ENCODE measurements at regions not wholly inside any gene's neighbourhood (a gene's known extent, or its start where the extent isn't known, plus 50 kb on each side); places are given as distances from the start of the nearest gene placed in this dataset.
"Not testable (repeated sequence)": the region's sequence is repeated elsewhere in the genome, so short reads cannot be mapped to it uniquely, and the experiment has no call there.

DNA sequence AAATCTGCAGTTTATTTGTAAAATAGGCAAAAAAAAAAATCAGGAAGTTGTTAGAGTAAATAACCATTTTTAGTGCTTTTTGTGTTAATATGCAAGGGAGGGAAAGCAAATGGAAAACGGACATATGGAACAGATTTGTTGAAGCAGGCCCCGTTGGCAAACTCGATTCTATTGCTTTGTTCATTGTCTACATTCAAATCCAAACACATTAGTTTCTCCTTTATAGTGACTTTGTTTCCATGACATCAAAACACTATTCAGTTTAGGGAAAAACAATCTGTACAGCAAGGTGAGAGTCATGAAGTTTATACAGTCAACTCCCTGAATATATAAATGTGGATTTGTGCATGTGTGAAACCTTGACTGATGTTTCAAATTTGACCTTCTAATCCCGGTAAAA lies 142.2 kb downstream of the FAM47A start:
- no peaks in the 10 kb centered on the region for H3K4me1 Mint-ChIP-seq (ENCODE audit: low read depth)
- peaks cover 0 to 4% of the 10 kb centered on the region in 2 donors for H3K36me3 Mint-ChIP-seq (ENCODE audit: insufficient read depth in 2 of 2)
- H3K9me3 Mint-ChIP-seq = peaks cover 2 to 3% of the 10 kb centered on the region in 2 donors
- H3K27ac Mint-ChIP-seq = no peak overlapping the region
- H3K27me3 Mint-ChIP-seq (ENCODE audit: low read depth) = no peaks in the 10 kb centered on the region
- no peak for DNase-seq
- ATAC-seq (replicated peaks in 1 of 2) = no peak
- no peak overlapping the region for H3K4me3 Mint-ChIP-seq

DNA sequence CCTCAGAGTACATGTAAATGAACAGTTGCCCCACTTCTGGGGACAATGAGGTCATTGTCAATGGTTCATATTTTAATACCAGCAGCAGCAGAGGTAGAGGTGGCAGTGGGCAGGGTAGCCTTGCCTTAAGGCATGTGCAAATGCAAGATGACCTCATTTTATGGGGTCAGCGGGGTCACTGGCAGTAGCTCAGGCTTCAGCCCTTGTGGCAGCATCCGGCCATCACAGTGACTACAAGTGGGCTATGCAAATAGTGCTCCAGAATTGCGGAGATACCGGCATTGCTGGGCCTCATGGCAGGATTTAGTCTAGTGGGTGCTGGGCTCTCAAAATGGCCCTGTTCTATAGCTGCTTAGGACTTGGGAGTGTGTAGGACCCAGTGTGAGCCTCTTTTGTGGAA lies 144.7 kb downstream of the FAM47A start:
- H3K9me3 Mint-ChIP-seq = peaks cover 2 to 3% of the 10 kb centered on the region in 2 donors
- H3K4me1 Mint-ChIP-seq (ENCODE audit: low read depth) = no peaks in the 10 kb centered on the region
- no peaks in the 10 kb centered on the region for H3K27me3 Mint-ChIP-seq (ENCODE audit: low read depth)
- DNase-seq (no peak), ATAC-seq (replicated peaks in 1 of 2) (no peak)
- peaks cover 0 to 3% of the 10 kb centered on the region in 2 donors for H3K36me3 Mint-ChIP-seq (ENCODE audit: insufficient read depth in 2 of 2)
- H3K27ac Mint-ChIP-seq = no peak overlapping the region
- H3K4me3 Mint-ChIP-seq = no peak overlapping the region

DNA sequence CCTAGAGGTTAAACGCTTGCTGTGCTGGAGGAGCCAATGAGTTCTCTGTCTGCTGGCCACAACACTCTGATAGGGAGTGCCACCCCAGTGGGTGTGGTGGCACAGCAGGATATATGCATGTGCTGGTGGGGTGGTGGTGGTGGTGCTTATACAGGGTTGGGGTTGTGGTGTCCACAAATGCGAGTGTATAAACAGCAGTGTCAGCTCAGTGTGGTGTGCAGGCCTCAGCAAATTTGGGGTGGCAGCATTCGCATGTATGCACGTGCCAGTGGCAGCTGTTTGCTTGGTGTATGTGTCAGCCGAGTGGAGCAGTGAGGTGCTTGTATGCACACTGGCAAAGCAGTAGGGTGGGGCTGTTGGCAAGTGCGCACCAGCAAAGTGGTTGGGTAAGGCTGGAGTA lies 157.4 kb downstream of the FAM47A start:
- no peaks in the 10 kb centered on the region for H3K4me1 Mint-ChIP-seq (ENCODE audit: low read depth)
- H3K9me3 Mint-ChIP-seq = peaks cover 2 to 6% of the 10 kb centered on the region in 2 donors
- ATAC-seq (replicated peaks in 1 of 2) (no peak), DNase-seq (no peak)
- no peak overlapping the region for H3K4me3 Mint-ChIP-seq
- no peak overlapping the region for H3K27ac Mint-ChIP-seq
- H3K27me3 Mint-ChIP-seq (ENCODE audit: low read depth) = no peaks in the 10 kb centered on the region
- H3K36me3 Mint-ChIP-seq (ENCODE audit: insufficient read depth in 2 of 2) = peaks cover 0 to 2% of the 10 kb centered on the region in 2 donors

DNA sequence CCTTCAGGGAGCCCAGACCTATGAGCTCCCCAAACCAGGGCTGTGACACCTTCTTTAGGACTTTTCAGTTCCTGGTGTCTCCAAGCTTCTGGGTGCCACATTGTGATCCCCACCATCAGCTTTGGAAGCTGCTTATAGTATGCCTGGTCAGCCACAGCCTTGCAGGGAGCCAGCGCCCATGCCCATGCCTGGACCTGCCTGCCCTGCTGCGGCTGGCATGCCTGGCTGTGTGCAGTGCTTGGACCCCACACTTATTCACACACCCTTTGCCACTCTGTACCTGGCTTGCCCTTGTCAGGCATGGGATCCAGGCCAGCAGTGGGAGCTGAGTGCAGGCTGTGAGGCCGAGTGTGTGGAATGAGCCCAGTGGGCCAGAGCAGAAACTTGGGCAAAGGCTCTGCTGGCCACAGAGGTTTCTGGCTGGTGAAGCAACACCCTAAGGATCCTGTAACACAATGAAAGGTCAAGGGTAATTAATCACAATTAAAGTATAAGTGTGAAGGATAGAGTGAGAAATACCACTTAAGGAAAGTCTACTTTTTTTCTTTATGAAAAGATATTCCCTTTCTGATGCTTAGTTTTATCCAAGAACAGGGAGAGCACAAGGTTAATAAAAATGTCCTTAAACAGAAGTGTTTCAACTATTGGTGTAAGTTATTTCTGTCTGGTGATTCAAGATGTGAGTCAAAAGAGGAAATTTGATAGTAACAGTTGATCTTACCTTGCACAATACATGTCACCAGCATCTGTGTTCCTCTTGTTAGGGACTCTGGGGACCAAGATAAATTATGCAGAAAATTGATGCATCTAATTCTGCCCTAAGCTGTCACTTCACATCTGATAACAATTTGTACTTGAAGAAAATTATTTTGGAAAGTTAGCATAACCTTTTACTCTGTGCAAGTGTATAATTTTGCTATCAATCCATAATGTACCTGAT lies 161.8 kb downstream of the FAM47A start:
- Mint-ChIP-seq H3K9me3 (peaks cover 0 to 2% of the 10 kb centered on the region in 2 donors), H3K27ac (no peak overlapping the region), H3K4me1 (ENCODE audit: low read depth) (no peaks in the 10 kb centered on the region), H3K27me3 (ENCODE audit: low read depth) (no peaks in the 10 kb centered on the region), H3K36me3 (ENCODE audit: insufficient read depth in 2 of 2) (no peaks in the 10 kb centered on the region), H3K4me3 (no peak overlapping the region)
- DNase-seq (no peak), ATAC-seq (replicated peaks in 1 of 2) (no peak)

DNA sequence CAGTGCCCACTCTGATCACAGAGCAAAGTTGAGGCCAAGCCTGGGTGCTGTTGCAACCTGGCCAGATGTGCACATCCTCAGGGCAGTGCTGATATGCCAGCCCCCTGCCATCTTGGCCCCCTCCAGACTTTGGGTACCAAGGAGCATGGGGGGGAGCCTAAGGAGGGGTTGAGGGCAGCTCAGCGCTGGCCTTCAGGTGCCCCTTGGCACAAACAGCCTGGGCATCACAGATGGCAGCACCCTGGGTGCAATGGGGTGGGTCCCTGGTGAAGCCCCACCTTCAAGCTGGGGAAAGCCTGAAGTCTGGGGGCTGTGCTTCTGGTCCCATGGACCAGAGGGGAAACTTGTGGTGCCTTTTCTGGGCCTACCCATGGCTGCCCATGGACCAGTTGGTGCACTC lies 163.0 kb downstream of the FAM47A start:
- ATAC-seq (replicated peaks in 1 of 2) (no peak), DNase-seq (no peak)
- Mint-ChIP-seq H3K27ac (no peak overlapping the region), H3K9me3 (peaks cover 0 to 5% of the 10 kb centered on the region in 2 donors), H3K4me3 (no peak overlapping the region), H3K36me3 (ENCODE audit: insufficient read depth in 2 of 2) (no peaks in the 10 kb centered on the region), H3K4me1 (ENCODE audit: low read depth) (no peaks in the 10 kb centered on the region), H3K27me3 (ENCODE audit: low read depth) (no peaks in the 10 kb centered on the region)

DNA sequence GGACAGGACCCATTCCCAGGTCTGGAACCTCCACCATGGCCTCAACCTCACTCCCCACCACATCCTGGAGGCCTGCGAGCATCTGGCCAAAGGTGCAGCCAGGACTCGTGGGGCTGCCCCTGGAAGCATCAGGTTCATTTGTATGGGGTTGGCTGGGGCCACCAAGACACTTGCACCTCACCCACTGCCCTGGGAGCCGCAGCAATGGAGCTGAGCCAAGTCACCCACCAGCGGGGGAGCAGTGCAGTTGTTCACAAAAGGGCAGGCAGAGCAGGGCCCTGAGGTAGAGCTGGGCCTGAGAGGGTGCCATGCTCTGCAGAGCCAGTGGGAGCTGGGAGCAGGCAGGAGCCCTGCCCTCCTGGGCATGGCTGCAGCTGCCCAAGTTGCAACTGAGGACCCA lies 163.5 kb downstream of the FAM47A start:
- DNase-seq (no peak), ATAC-seq (replicated peaks in 1 of 2) (no peak)
- Mint-ChIP-seq H3K27ac (no peak overlapping the region), H3K9me3 (peaks cover 0 to 5% of the 10 kb centered on the region in 2 donors), H3K36me3 (ENCODE audit: insufficient read depth in 2 of 2) (no peaks in the 10 kb centered on the region), H3K27me3 (ENCODE audit: low read depth) (no peaks in the 10 kb centered on the region), H3K4me3 (no peak overlapping the region), H3K4me1 (ENCODE audit: low read depth) (no peaks in the 10 kb centered on the region)

DNA sequence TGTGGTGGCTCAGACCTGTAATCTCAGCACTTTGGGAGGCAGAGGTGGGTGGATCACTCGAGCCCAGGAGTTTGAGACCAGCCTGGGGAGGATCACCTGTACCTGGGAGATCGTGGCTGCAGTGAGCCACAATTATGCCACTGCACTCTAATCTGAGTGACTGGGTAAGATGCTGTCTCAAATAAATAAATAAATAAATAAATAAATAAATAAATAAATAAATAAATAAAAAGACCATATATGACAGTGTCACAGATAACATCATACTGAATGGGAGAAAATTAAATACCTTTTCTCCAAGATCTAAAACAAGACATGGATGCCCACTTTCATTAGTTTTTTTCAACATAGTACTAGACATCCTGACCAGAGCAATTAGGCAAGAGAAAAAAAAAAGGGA lies 182.8 kb downstream of the FAM47A start:
- H3K9me3 Mint-ChIP-seq = peaks cover 5% of the 10 kb centered on the region in 2 donors

DNA sequence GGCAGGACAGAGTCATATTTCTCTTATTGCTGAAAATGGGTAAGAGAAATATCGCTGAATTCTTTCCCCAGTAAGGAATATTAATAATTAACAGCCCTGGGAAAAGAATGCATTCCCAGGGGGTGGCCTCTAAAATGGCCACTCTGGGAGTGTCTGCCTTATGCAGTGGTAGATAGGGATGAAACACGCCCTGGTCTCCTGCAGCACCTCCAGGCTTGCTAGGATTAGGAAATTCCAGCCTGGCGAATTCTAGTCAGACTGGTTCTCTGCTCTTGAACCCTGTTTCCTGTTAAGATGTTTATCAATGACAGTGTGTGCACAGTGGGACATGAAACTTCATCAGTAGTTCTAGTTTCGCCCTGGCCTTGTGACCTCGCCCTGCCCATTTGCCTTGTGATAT lies 205.9 kb downstream of the FAM47A start:
- peaks cover 6 to 13% of the 10 kb centered on the region in 2 donors for H3K9me3 Mint-ChIP-seq
- not testable (repeated sequence) for ATAC-seq (replicated peaks in 1 of 2); H3K36me3 Mint-ChIP-seq (ENCODE audit: insufficient read depth in 2 of 2); H3K27ac Mint-ChIP-seq; H3K4me1 Mint-ChIP-seq (ENCODE audit: low read depth); H3K27me3 Mint-ChIP-seq (ENCODE audit: low read depth); H3K4me3 Mint-ChIP-seq; DNase-seq

More for the DNA sequence above, 182.8 kb downstream of the FAM47A start:
- no peaks in the 10 kb centered on the region for H3K27me3 Mint-ChIP-seq (ENCODE audit: low read depth)
- H3K4me1 Mint-ChIP-seq (ENCODE audit: low read depth) = no peaks in the 10 kb centered on the region
- ATAC-seq (replicated peaks in 1 of 2) (no peak), DNase-seq (no peak)
- no peaks in the 10 kb centered on the region for H3K36me3 Mint-ChIP-seq (ENCODE audit: insufficient read depth in 2 of 2)
- no peak overlapping the region for H3K27ac Mint-ChIP-seq
- H3K4me3 Mint-ChIP-seq = no peak overlapping the region

DNA sequence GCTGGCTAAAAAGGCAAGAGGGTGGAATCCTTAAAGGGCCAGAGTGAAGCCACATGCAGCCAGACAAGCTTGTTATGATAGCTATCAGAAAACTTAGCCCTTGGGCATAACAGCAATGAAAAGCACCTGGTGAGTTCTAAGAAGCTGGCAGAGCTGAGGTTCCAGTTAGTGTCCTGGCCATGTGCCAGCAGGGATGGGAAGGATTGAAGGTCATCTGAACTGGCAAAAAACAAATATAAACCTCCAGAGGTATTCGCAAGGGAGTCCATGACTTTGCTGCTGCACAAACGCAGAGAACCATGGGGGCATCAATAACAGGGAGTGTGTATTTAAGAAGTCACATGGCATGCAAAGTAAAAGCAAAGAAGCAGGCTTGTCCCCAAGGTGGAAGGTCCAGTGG lies 208.9 kb downstream of the FAM47A start:
- H3K4me1 Mint-ChIP-seq (ENCODE audit: low read depth) = no peaks in the 10 kb centered on the region
- ATAC-seq (replicated peaks in 1 of 2) = no peak
- H3K27ac Mint-ChIP-seq = no peak overlapping the region
- no peak overlapping the region for H3K4me3 Mint-ChIP-seq
- no peaks in the 10 kb centered on the region for H3K27me3 Mint-ChIP-seq (ENCODE audit: low read depth)
- peaks cover 2 to 6% of the 10 kb centered on the region in 2 donors for H3K36me3 Mint-ChIP-seq (ENCODE audit: insufficient read depth in 2 of 2)
- no peak for DNase-seq
- peaks cover 6 to 11% of the 10 kb centered on the region in 2 donors for H3K9me3 Mint-ChIP-seq

DNA sequence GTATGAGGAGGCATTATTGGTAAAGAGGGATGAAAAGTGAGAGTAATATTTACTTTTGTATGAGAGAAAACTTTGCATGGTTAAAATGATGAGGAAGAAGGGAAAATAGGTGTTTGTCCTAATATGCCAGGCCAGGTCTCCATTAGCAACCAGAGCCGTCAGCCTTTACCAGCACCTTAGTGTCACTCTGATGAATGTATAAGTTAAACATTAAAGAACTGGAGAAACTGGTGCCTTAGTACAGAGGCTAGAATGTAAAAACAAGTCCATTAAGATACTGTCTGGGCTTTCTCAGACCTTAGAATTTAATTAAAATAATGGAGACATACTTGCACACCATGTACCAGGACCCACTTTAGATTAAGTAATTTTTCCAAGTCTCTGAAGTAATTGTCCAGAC lies 222.3 kb downstream of the FAM47A start:
- H3K27me3 Mint-ChIP-seq (ENCODE audit: low read depth) = peaks cover 6% of the 10 kb centered on the region
- no peaks in the 10 kb centered on the region for H3K36me3 Mint-ChIP-seq (ENCODE audit: insufficient read depth in 2 of 2)
- H3K27ac Mint-ChIP-seq = no peak overlapping the region
- DNase-seq (no peak), ATAC-seq (replicated peaks in 1 of 2) (no peak)
- H3K9me3 Mint-ChIP-seq = peaks cover 0 to 2% of the 10 kb centered on the region in 2 donors
- H3K4me3 Mint-ChIP-seq = no peak overlapping the region
- no peaks in the 10 kb centered on the region for H3K4me1 Mint-ChIP-seq (ENCODE audit: low read depth)

DNA sequence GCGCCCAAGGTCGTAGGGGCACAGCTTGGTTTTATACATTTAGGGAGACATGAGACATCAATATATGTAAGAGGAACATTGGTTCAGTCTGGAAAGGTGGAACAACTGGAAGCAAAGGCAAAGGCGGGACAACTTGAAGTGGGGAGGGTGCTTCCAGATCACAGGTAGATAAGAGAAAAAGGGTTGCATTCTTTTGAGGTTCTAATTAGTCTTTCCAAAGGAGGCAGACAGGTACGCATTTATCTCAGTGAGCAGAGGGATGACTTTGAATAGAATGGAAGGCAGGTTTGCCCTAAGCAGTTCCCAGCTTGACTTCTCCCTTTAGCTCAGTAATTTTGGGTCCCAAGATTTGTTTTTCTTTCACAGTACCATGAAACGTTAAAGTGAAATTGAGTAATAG lies 223.2 kb downstream of the FAM47A start:
- DNase-seq (no peak), ATAC-seq (replicated peaks in 1 of 2) (no peak)
- Mint-ChIP-seq H3K27ac (no peak overlapping the region), H3K9me3 (peaks cover 0 to 2% of the 10 kb centered on the region in 2 donors), H3K36me3 (ENCODE audit: insufficient read depth in 2 of 2) (no peaks in the 10 kb centered on the region), H3K4me1 (ENCODE audit: low read depth) (no peaks in the 10 kb centered on the region), H3K4me3 (no peak overlapping the region), H3K27me3 (ENCODE audit: low read depth) (peaks cover 6% of the 10 kb centered on the region)

DNA sequence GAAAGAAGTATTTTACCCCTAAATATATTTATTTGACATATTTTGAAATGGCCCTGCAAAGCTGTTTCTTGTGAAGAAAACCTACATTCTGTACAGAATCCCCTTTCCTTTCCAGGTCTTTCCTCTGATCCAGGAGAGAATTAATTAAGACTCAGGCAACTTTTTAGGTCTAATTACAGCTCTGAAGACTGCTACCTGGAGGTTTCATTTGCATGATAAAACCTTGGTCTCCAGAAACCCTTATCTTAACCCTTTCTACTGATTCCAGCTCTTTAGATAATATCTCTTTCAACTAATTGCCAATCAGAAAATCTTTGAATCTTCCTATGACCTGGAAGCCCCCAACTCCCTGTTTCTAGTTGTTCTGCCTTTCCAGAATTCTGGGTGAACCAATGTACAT lies 224.0 kb downstream of the FAM47A start:
- DNase-seq = no peak
- peaks cover 0 to 4% of the 10 kb centered on the region in 2 donors for H3K9me3 Mint-ChIP-seq
- no peak overlapping the region for H3K27ac Mint-ChIP-seq
- H3K36me3 Mint-ChIP-seq (ENCODE audit: insufficient read depth in 2 of 2) = no peaks in the 10 kb centered on the region
- no peaks in the 10 kb centered on the region for H3K4me1 Mint-ChIP-seq (ENCODE audit: low read depth)
- ATAC-seq (replicated peaks in 1 of 2) = no peak
- H3K4me3 Mint-ChIP-seq = no peak overlapping the region
- peaks cover 6% of the 10 kb centered on the region for H3K27me3 Mint-ChIP-seq (ENCODE audit: low read depth)

DNA sequence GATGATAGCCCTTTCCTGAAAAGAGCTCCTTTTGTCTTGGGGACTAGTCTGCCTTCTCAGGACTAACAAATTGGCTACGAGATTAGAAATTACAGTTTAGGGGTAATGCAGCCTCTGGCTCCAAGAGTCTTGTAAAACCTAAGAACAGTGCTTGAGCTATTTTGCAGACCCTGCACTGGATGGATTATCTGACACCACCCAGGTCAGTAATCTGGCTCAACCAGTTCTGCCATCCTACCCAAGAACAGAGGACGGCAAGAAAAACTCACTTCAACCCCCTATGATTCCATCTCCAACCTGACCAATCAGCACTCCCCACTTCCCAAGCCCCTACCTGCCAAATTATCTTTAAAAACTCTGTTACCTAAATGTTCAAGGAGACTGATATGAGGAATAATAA lies 225.1 kb downstream of the FAM47A start:
- Mint-ChIP-seq H3K4me3 (no peak overlapping the region), H3K36me3 (ENCODE audit: insufficient read depth in 2 of 2) (no peaks in the 10 kb centered on the region), H3K4me1 (ENCODE audit: low read depth) (no peaks in the 10 kb centered on the region), H3K27me3 (ENCODE audit: low read depth) (peaks cover 10% of the 10 kb centered on the region), H3K27ac (no peak overlapping the region), H3K9me3 (peaks cover 2 to 4% of the 10 kb centered on the region in 2 donors)
- no peak for ATAC-seq (replicated peaks in 1 of 2)
- DNase-seq = no peak

DNA sequence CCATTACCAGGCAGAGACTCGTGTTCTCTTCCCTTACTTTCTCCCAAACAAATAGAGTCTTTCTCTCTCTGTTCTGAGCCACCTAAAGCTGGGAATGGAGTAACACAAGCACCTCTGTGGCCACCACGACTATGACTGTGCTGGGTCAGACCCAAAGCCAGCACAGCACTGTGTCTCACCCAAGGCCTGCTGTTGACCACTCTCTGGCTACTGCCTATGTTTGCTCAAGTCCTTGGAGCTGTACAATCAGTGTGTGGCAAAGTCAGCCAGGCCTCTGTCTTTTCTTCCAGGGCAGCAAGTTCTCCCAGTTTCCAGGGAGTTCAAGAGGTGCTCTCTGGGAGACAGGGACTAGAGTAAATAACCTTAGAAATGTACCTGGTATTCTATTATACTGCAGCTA lies 239.4 kb downstream of the FAM47A start:
- Mint-ChIP-seq H3K9me3 (peaks cover 0 to 1% of the 10 kb centered on the region in 2 donors), H3K36me3 (ENCODE audit: insufficient read depth in 2 of 2) (no peaks in the 10 kb centered on the region), H3K4me1 (ENCODE audit: low read depth) (no peaks in the 10 kb centered on the region), H3K27me3 (ENCODE audit: low read depth) (no peaks in the 10 kb centered on the region), H3K4me3 (no peak overlapping the region), H3K27ac (no peak overlapping the region)
- ATAC-seq (replicated peaks in 1 of 2) = no peak
- DNase-seq = no peak
